ENCODE measurements at regions not wholly inside any gene's neighbourhood (a gene's known extent, or its start where the extent isn't known, plus 50 kb on each side); places are given as distances from the start of the nearest gene placed in this dataset.

- TF ChIP-seq CTCF (IDR thresholded peaks at IDR 0.05) (no peak), POLR2A (IDR thresholded peaks at IDR 0.05) (no peak)
Observed at GRCh38 chr3:180223268-180223667, 186.5 kb upstream of the PEX5L start.

Measured in suprapubic skin (tissue), 3 donors.